T-helper 2 cell (primary cell): ENCODE measurements at regions not wholly inside any gene's neighbourhood (a gene's known extent, or its start where the extent isn't known, plus 50 kb on each side); places are given as distances from the start of the nearest gene placed in this dataset.
A peak's percentile ranks its signal among the peaks of the same experiment; 100 is the strongest.

Experiments used
- DNase-seq, 5 experiments: peaks; one replicate each; pipeline versions ENCODE4 v3.0.0 to v3.0.0-alpha.2; 2012 to 2022

DNA sequence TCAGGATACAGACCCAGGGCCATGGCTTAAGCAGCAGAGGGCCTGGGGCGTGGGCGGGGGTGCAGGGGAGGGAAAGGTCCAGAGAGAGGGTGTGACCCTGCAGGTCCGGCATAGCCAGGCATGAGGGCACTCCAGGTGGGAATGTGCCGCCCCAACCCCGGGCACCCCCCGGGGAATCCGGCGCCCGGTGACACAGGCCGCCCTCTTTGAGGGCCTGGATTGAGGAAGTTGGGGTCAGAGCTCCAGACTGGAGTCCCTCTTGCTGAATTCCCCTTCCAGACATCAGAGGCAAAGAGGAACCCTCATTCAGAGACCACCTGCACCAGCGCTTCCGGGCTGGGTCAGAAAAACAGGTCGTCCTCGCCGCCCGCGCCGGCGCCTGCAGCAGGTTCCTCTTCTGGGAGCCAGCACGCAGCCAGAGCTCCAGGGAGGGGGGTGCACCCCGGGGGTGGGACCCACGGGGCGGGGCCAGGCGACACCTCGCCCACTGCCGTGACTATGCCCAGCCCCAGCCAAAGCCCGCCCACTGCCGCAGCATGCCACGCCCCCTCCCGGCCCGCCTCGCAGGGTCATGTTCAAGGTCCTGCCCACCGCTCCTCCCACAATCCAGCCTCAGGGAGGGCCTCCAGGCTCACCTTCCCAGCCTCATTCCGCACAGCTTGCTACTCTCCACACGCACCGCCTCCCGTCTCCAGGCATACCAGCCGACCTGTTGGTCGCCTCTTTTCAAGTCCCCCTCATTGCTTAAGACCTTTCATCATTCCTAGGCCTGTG, 98.3 kb upstream of the ID2 start:
- peak in 4 of 5 experiments; percentile 25 to 54 (median 40) for DNase-seq

DNA sequence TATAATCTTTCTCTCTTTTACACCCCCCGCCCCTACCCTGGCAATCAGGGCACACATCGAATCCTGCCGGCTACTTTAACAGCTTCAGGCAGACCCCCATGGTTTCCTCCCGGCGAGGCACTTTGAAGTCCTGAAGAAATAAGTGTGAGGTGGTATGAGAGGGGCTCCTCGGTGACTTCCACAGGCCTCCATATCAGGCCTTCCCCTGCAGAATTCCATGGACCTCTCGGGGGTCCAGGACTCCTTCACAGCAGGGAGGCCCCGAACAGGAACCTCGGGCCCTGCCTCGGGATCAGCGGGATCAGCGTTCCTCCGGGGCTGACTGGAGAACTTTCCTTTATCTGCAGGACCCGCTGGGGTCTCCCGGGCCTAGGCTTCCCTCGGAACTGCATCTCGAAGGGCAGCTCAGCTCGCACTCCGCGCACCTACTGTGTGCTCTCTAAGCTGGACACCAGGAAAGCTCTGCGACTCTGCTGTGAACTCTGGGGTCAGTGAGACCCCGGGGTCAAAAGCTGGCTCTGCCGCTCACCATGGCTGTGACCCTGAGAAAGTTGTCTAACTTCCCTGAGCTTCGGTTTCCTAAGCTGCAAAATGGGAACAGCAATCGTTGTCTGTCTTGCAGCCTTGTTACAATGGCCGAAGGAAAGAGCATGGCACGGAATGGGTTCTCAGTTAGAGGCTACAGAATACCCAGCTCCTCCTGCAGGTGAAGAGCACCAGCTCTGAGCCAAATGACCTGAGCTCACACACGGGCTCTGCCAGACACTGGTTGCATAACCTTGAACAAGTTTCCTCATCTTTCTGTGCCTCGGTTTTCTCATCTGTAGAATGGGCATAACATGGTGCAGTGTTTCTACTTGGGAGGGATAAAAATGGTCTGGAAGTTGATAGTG, 97.4 kb upstream of the ID2 start:
- DNase-seq, result no peak

DNA sequence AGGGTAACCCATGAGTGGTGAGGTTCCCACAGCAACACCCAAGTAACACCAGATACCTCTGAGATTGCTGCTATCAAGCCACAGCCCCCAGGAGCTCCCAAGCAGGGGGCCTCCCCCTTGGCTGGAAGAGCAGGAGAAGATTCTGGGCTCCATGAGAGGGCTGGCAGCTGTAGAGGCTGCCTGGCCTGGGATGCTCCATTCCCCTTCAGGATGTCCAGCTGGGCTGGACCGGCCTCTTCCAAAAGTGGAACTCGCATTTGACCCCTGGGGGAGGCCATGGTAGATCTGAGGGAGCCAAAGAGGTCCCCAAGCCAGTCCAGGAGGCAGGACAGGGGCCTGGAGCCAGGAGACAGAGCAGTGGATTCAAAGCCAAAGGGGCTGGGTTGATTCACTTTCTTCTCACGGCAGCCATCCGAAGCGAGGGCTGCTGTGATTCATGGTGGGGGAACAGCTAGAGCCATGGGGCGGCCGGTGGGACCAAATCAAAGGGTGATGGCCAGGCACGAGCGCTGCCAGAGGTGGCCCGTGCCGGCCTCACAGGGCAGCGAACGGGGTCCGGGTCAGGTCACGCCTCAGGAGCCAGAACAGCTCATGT, 95.3 kb upstream of the ID2 start:
- no peak for DNase-seq

DNA sequence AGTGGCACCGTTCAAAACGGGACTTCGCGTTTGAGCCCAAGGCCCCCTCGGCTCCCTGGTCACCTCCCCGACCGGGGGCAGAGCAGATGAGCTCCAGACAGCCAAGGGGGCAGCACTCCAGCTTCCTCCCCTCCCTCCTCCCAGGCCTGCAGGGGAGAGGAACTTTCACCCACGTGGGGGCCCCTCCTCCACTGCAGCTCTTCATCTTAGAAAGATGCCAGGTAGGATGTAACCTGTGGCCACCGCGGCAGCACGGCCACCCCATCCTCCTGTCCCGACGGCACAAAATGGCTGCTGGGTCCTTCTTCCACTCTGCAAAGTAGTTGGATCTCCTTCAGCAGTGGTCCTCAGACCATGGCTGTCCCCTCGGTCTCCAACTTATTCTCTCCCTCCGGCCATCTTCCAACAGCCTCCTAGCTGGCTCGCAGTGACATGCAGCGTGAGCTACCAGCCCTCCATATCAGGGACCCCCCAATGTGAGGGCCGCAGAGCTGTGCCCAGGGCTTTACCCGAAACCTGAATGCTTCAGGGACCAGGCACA, 94.5 kb upstream of the ID2 start:
- no peak for DNase-seq

DNA sequence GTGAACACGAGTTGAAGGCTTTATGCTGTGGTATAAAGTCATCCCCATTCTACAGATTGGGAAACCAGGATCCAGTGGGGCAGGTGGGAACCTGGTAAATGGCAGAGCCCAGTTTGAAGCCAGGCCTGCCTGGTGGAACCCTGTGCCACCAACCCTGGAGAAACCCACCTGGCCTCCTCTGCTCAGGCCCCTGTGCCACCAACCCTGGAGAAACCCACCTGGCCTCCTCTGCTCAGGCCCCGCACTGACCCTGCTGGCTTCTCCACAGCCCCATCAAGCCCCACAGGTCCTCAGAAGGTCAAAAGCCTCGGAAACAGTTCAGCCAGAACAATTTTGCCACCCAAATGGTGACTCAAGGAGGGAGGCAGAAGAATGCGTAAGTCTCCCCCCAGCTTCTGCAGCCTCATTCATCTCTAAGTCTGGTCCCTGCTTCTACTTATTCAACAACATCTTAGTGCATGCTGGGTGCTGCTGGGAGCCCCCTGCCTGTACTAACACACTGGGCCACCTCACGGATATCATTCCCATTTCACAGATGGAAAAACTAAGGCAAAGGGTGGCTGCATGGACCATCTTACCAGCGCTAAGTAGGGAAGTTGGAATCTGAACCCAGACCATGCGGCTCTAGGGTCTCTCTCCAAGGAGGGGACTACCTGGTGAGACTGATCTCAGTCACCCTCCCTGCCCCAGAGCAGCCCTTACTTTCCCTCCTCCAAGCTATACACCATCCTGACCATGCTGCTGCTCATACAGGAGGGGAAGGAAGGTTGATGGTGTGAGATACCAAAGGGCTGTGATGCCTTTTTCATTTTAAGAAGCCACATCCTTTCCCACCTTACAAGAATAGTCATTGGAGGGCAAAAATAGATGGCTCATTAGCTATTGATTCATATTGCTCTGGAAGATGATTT, 93.7 kb upstream of the ID2 start:
- peak in 2 of 5 experiments; percentile 54 to 83 for DNase-seq

DNA sequence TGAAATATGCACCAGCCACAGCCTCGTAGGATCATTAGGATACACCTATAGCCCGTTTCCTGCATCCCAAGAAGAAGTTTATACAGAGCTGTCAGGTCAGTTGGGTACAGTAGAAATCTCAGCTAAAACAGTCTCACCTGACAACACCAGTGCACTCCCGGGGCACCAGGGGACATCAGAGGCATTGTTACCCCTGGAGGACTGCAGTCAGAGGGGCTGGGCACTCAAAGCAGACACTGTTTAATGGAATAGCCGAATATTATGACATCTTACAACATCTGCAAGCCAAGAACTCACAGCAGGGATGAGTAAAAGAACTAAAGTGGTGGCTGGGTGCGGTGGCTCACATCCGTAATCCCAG, 93.0 kb upstream of the ID2 start:
- DNase-seq, result no peak

DNA sequence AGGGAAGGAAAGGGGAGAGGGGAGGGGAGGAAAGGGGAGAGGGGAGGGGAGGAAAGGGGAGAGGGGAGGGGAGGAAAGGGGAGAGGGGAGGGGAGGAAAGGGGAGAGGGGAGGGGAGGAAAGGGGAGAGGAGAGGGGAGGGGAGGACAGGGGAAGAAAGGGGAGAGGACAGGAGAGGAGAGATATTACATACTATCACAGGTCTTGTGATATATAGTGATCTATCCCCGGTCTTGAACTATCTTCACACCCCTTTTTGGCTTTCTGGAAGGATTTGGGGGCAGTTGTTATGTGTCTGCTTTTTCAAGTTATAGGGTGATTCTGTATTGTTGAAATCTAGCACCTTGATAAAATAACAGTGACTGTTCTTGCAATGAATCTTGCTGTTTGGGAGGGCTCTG, 92.1 kb upstream of the ID2 start:
- no peak for DNase-seq

DNA sequence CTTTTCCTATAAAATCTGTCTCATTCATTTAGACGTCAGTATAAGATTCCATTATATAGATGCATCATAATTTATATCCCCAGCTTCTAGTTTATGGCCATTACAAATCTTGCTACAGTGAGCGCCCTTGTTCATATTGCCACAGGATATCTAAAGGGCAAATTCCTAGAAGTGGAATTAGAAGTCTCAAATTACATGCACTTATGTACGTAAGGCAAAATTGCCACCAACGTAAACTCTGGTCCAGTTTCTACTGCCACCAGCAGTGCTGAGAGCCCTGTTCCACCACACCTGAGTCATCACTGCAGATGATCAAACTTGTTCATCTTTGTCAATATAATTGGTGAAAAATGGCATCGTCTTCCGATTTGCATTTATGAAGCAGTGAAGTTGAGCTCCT, 90.9 kb upstream of the ID2 start:
- DNase-seq, result no peak

DNA sequence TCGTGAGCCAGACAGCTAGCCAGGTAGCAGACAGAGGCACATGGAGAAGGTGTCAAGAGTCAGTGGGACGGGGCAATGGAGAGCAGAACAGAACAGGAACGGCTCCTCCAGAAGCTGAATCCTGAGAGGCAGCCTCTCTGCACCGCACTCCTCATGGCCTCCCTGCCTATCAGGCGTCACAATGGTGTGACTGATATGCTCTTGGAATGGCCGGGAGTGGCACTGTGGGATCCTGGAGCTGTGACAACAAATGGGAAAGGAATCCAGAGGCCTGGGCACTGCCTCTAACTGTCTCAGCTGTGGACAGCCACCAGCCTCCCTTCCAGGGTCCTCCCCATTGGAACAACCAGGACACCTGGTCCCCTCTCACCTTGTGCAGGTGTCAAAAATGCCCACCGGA, 89.1 kb upstream of the ID2 start:
- no peak for DNase-seq

DNA sequence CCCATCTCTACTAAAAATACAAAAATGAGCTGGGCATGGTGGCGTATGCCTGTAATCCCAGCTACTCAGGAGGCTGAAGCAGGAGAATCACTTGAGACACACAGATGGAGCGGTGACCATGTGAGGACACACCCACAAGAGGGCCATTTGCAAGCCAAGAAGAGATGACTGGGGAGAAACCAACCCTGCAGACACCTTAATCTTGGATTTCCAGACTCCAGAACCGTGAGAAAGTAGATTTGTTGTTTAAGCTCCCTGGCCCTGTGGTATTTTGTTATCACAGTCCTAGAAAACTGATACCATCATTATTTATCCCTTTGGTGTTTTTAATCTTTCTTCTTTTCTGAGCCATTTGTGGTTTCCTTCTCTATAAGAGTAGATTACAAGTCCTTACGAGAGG, 88.6 kb upstream of the ID2 start:
- DNase-seq, result no peak

DNA sequence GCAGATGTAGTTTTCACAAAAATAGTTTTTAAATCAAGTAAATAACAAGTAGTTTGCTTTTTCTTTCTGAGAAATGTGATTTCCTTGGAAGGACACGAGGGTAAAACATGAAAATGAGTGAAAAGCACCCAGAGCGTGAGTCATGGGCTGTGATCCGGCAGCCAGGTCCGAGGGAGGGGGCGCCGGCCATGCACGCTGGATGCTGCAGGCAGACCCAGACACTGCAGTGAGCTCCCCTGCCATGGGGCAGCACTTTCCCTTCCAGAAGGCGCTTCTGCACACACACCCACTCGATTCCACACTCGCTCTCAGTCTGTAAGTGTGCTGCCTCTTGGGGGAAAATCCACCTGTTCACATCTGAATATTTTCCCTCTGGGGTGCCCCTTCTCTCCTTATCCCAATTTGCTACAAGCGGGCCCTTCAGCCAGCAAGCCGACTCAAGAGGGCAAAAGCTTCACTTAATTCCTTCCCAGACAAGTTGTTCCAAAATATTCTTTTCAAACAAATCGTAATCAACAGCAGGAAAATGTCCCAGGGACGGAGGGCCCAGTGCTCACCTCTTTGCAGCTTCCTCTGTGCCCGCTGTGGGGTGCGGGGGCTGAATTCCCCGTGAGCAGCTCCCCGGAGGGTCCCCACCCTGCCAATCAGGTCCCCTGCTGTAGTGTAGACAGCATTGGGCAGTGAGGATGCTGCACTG, 87.0 kb upstream of the ID2 start:
- no peak for DNase-seq

DNA sequence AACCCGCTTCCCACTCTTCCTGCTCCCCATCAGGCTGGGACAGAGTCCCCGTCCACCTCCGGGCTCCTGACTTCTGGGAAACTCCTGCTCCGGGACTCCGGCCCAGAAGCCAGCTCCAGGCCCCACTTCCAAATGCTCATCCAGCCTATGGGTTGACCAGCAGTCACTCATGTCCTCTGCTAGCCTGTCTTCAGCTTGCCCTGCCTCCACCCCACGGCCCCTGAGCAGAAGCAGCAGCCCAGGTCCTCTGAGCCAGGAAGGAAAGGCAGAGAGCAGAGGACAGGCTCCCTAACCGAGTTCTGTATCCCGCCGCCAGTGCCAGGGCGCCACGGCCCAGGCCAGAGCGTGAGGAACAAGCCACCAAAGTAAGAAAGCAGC, 86.4 kb upstream of the ID2 start:
- DNase-seq, result no peak

DNA sequence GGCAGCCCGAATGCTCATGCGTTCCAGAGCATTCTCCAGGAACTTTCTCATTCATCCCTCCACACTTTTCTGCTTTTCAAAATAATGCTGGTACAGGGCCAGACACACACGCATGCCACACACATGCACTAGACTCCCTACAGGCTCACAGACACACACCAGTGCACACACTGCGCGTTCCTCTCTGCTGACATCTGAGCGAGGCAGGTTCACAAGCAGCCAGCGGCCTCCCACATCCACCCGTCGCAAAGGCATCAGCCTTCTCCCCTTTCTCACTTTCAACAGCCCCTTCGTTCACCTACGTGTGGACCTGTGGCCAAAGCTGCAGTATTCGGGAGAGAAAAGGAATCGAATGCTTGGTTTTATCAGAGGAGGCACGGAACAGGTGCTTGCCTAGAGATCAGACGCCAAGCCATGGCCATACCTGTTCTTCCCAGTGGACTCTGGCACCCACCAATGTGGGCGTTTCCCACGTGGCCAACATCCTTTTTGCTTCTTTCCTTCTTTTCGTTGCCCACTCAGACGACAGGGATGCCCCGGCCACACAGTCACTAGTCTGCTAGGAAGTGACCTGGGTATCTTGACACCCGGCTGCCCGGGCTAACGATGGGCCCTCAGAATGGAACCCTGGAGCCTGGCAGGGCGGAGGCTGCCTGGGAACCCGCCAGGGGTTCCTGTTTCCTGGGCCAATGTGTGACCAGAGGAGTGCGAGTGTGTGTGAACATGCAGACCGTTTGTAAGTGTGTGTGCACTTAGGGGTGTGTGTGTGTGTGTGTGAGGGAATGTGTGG, 85.8 kb upstream of the ID2 start:
- no peak for DNase-seq

DNA sequence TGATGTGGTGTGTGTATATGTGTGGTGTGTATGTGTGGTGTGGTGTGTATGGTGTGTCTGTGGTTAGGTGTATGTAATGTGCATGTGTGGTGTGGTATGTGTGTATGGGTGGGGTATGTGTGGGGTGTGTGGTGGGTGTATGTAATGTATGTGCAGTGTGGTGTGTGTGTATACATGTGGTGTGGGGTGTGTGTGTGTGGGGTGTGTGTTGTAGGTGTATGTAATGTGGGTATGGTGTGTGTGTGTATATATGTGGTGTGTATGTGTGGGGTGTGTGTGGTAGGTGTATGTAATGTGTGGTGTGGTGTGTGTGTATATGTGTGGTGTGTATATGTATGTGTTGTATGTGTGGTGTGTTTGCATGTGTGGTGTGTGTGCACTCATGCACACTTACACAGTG, 84.8 kb upstream of the ID2 start:
- peak in 1 of 5 experiments; percentile 29 for DNase-seq

DNA sequence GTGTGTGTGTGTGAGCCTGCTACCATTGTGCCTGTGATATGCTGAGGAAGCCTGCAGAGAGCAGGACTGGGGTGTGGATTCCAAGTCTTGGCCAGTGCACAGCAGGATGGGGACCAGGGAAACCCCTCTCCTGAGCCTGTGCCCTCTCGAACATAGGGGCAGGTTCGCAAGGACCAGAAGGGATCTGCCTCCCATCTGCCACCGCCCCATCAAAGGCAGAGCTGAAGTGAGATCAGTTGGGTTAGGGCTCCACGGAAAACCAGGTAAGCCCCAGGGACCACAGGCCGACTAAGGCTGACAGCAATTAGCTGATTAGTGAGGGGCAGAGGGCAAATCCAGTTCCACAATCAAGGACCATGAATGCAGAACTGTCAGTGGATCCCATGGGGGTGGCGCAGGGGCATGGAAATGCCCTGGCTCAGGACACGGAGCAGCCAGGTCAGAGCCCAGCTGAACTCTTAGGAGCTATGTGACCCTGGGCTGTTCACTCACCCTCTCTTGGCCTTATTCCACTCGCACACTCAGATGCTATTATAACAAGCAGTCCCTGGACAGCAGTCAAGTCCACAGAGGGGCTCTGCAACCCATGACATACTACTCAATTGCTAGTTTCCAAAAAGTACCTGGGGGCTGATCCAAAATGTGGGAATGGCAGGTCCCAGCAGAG, 84.2 kb upstream of the ID2 start:
- no peak for DNase-seq

DNA sequence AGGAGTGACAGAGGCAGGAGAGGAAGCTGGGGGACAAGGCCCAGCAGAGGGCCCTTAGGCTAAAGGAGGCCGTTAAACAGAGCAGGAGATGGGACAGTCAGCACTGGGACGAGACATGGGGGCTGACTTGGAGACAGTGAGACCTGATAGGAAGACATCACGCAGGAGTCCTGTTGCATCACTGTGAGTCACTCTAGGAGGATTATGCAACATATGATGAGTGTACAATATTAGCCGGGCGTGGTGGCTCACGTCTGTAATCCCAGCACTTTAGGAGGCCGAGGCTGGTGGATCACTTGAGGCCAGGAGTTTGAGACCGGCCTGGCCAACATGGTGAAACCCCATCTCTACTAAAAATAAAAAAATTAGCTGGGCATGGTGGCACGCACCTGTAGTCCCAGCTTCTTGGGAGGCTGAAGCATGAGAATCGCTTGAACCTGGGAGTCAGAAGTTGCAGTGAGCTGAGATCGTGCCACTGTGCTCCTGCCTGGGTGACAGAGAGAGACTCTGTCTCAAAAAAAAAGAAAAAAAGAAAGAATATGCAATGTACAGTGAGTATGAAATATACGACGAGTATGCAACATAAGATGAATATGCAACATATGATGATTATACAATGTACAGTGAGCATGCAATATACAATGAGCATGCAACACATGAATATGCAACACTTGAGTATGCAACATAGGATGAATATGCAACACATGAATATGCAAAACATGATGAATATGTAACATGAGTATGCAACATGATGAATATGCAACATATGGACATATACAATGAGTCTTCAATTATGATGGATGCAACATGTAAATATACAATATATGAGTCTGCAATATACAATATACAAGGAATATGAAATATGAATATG, 83.3 kb upstream of the ID2 start:
- no peak for DNase-seq

DNA sequence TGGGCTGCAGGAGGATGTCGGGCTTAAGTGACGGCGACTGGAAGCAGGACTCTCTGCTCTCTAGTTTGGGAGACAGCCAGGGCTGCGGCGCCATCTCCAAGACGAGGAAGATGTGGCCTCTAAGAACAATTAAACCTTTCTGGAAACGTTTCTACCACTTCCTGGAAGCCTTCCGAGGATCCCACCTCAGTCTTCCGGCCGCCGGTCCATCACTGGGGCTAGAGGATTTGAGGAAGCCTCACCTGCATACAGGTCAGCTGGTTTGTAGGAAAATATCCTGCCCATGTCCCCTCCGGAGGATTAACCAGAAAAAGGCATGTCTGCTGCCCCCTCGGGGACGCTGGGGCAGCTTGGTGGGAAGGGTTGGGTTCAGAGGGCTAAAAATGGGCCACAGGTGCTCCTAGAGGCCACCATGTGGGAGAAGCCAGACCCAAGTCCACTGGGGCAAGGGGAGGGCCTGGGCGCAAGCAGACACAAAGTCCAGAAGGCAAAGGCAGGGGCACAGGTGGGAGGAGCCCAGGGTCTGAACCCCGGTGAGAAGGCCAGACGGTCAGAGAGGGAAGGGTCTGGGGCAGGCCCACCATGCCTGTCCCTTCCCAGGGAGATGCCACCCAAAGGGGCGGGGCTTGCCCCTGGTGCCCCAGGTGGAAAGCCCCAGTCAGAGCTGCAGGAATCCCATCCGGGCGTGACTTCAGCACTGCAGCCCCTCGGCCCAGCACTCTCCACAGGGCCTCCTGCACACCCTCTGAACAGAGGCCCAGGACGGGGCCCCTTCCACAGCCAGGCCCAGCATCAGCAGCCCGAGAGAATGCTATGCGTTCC, 82.2 kb upstream of the ID2 start:
- DNase-seq, result no peak

DNA sequence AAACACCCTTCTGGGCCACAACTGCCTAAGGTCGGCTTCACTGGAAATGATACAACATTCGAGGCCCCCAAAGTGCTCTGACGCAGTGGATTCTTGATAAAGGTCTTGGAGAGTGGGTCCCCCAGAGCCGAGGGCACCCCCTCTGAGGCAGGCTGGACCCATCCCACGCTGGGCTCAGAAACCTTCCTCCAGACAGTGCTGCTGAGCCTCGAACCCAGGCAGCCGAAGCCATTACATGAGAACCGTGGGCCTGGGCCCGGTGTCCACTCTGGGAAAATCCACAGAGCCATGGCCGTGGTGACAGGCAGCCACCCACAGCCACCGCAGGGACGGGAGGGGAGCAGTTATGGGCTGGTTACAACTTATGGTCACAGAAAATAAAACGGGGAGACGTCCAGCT, 81.4 kb upstream of the ID2 start:
- no peak for DNase-seq
